ENCODE measurements at regions not wholly inside any gene's neighbourhood (a gene's known extent, or its start where the extent isn't known, plus 50 kb on each side); places are given as distances from the start of the nearest gene placed in this dataset.

DNA sequence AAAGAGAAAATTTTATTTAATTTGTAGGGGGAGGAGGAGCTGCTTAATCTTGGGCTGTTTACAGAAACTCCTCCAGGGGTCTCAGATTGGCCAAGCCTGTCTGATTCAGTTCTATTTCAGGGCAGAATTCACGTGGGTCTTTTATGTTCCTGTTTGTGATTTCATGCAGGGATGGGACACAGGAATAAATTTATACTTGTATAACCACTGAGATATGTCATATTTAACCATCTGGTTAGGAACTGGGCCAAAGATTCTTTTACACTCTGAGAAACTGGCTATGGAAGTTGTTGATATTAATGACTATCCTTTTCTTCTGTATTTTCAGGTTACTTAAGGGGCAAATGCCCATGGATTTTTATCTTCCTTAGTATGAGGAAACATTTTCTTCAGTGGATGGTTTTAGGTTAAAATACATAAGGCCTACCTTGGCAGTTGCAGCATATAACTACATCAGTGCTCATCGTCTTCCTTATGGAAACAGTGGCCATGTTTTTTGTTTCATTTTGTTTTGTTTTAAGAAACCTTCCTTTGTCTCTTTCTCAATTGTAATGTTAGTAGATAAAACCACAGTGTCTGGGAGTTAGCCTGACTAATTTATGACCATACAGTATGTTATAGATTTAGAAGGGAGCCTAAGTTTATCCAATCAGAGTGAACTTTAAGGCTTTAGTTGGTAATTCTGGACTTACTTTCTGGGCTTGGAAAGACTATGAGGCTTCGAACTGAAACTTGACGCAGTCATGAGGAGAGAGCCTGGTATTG, 132.4 kb upstream of the ANO3 start:
- TF ChIP-seq CTCF (IDR thresholded peaks at IDR 0.05; ENCODE audit: low read length, missing control alignments), result no peak
- DNase-seq (ENCODE audit: low read depth), result no peak
- H3K4me3 ChIP-seq (replicated peaks; ENCODE audit: low read depth, low read length), result no peak overlapping the region

DNA sequence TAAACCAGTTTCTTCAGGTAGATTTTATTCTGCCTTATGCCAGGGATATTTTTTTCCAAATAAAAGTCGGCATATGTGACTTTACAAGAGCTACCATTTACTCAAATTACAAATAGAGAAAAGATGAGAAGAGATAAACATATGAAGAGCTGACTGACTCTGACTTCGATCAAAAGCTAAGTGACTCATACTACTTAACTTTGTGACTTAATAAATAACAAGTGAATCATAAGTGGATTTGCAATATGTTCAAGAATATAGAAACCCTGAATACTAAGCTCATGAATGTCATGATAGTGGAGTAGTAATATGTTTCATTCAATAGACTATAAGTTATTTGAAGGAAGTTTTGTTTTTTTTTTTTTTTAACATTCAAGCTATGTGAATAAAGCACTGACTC, 130.5 kb upstream of the ANO3 start:
- no peak overlapping the region for H3K4me3 ChIP-seq (replicated peaks; ENCODE audit: low read depth, low read length)
- peak; percentile 17 for DNase-seq (ENCODE audit: low read depth)
- no peak for TF ChIP-seq CTCF (IDR thresholded peaks at IDR 0.05; ENCODE audit: low read length, missing control alignments)

DNA sequence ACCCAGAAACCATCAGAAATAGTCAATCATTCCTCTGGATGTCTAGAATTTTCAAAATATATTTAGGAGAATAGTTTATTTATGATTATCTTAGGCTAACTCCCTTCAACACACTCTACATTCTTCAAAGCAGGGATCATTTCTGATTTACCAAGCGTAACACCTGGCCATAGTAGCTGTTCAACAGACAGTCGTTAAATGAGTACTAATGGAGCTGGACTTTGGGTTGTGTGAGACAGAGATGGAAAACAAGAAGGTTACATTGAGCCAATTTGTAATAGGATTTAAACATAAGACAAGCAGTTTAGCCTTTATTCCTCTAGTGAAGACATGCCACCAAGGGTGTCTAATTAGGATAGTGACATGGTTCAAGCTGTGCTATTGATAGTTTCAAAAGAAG, 129.2 kb upstream of the ANO3 start:
- no peak overlapping the region for H3K4me3 ChIP-seq (replicated peaks; ENCODE audit: low read depth, low read length)
- no peak for TF ChIP-seq CTCF (IDR thresholded peaks at IDR 0.05; ENCODE audit: low read length, missing control alignments)
- no peak for DNase-seq (ENCODE audit: low read depth)

DNA sequence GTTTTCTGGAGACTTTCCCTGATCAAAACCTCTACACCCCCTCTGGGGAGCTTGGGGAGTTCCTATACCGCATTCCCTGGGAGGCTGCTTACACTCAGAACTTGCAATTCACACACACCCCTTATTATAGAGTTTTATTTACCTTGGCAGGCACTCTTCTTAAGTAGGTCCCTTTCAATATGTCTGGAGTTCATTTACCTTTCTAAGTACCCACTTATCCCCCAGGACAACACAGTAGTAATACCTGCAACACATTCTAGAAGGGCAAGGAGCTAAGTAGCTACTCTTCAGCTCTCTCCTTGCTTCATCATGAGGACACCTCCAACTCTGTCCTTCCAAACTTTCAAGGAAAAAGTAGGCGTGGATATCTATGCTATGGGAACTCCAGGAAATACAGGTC, 127.8 kb upstream of the ANO3 start:
- no peak for TF ChIP-seq CTCF (IDR thresholded peaks at IDR 0.05; ENCODE audit: low read length, missing control alignments)
- DNase-seq (ENCODE audit: low read depth), result no peak
- H3K4me3 ChIP-seq (replicated peaks; ENCODE audit: low read depth, low read length), result no peak overlapping the region

DNA sequence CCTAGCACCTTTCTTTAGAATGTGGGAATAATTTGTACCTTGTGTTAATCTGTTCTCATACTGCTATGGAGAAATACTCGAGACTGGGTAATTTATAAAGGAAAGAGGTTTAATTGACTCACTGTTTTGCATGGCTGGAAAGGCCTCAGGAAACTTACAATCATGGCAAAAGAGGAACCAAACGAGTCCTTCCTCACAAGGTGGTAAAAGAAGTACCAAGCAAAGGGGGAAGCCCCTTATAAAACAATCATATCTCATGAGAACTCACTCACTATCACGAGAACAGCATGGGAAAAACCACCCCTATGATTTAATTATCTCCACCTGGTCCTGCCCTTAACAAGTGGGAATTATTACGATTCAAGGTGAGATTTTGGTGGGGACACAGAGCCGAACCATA, 127.1 kb upstream of the ANO3 start:
- no peak for TF ChIP-seq CTCF (IDR thresholded peaks at IDR 0.05; ENCODE audit: low read length, missing control alignments)
- H3K4me3 ChIP-seq (replicated peaks; ENCODE audit: low read depth, low read length), result no peak overlapping the region
- DNase-seq (ENCODE audit: low read depth), result no peak

- no peak overlapping the region for H3K4me3 ChIP-seq (replicated peaks; ENCODE audit: low read depth, low read length)
- TF ChIP-seq CTCF (IDR thresholded peaks at IDR 0.05; ENCODE audit: low read length, missing control alignments), result no peak
- peak; percentile 68 for DNase-seq (ENCODE audit: low read depth)
Measured at GRCh38 chr11:26219183-26220117, 112.5 kb upstream of the ANO3 start.

Data from fibroblast of pulmonary artery (primary cell).